Prostate gland (tissue), 2 donors: ENCODE measurements at regions not wholly inside any gene's neighbourhood (a gene's known extent, or its start where the extent isn't known, plus 50 kb on each side); places are given as distances from the start of the nearest gene placed in this dataset.

Experiments
- DNase-seq: peaks from one replicate; pipeline ENCODE4 v3.0.0-alpha.2; 2019; ENCODE audit warnings: low spot score
- H3K27ac ChIP-seq, 2 donors: fragments of 200-600 bp; sonication (generic); 2 replicates each; pipeline ENCODE4 v1.5.1; 2017 to 2019
- H3K27me3 ChIP-seq: fragments of 200-600 bp; sonication (generic); replicated peaks from 2 replicates; pipeline ENCODE4 v1.5.1; 2019; ENCODE audit not compliant: insufficient read depth
- H3K36me3 ChIP-seq, 2 donors: fragments of 200-600 bp; sonication (generic); 1 replicate in 1 of 2; 2 replicates in 1 of 2; pipeline versions ENCODE4 v1.5.1 to v1.8.1; 2017 to 2019
- H3K4me1 ChIP-seq: fragments of 200-600 bp; sonication (generic); replicated peaks from 2 replicates; pipeline ENCODE4 v1.5.1; 2019
- H3K4me3 ChIP-seq, 2 donors: fragments of 200-600 bp; sonication (generic); 2 replicates each; pipeline ENCODE4 v1.5.1; 2017 to 2019
- H3K9me3 ChIP-seq: fragments of 200-600 bp; sonication (generic); 2 replicates; pipeline ENCODE4 v1.5.1; 2017
- CTCF ChIP-seq, 4 experiments: fragments of 200-600 bp in 2 of 4; fragments of 450-650 bp in 2 of 4; sonication (generic) in 2 of 4; IDR thresholded peaks; 1 replicate in 3 of 4; 2 replicates in 1 of 4; pipeline ENCODE4 v1.5.1; 2016 to 2019; ENCODE audit warnings: antibody characterized with exemption in 4 of 4, mild to moderate bottlenecking in 2 of 4, moderate library complexity in 2 of 4
- POLR2A ChIP-seq: fragments of 450-650 bp; IDR thresholded peaks from one replicate; pipeline ENCODE4 v1.6.1; 2016; ENCODE audit warnings: antibody characterized with exemption, mild to moderate bottlenecking
- POLR2AphosphoS5 ChIP-seq: sonication (generic); formaldehyde crosslinking; IDR thresholded peaks from one replicate; pipeline ENCODE4 v1.6.1; 2017; ENCODE audit warnings: antibody characterized with exemption
- WGBS: methylation state at CpG from one replicate; pipeline ENCODE4 v1.1.5; 2018; 5-methylcytosine and 5-hydroxymethylcytosine counted together
- intact Hi-C: fragments of 100-400 bp; cut with DNase I; formaldehyde crosslinking; loops from one replicate; pipeline ENCODE4 v1.14.2; 2022

GRCh38 chrX:39857780-39858179 lies 240.0 kb downstream of the BCOR start:
- H3K27me3 ChIP-seq: no peaks in the 10 kb centered on the region
- TF ChIP-seq POLR2AphosphoS5 (no peak), POLR2A (no peak), CTCF (IDR thresholded peaks at IDR 0.05) (no peak)
- H3K9me3 ChIP-seq: no peaks in the 10 kb centered on the region
- intact Hi-C loops: no loop called here
- H3K4me1 ChIP-seq: no peaks in the 10 kb centered on the region
- WGBS: 100% methylated on average over 2 of the region's 3 CpGs
- DNase-seq: no peak
- H3K27ac ChIP-seq: no peak overlapping the region
- no peaks in the 10 kb centered on the region for H3K36me3 ChIP-seq
- no peak overlapping the region for H3K4me3 ChIP-seq

DNA sequence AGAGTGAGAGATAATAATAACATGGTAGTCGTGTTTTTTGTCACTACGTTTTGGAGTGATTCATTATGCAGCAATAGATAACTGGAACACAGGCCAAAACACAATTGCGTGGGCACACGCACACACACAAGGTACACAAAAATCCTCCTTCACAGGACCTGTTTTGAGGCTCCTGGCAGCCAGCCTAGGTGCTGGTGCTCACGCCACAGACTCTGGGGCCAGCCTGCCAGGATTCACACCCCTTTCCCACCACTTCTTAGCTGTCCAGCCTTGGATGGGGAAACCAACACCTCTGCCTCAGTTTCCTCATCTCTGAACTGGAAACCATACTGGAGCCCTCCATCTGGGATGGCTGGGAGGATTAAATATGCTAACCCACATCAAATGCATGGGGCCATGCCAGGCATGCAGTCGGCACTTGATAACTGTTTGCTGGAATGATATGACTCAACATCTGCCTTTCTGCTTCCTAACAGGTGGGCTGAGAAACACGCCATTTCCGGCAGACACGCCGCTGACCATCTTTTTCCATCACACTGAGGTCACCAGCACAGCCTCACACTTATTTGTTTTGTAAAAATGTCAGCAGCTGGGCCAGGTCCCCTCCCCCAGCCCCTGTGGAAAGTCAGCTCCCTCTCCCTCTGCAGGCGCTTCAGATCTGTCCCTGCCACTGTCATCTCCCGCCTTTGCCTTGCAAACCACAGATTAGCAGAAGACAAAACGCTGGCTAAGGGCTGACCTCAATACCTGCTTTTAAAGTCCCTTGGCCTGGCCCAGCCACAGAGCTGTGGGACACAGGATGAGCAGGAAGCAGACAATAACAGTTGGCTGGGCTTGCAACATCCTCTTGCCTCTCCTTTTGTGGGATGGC lies 237.5 kb downstream of the BCOR start:
- 42% methylated on average over 13 of the region's 13 CpGs for WGBS
- Histone ChIP-seq H3K27ac (no peak overlapping the region), H3K4me3 (no peak overlapping the region), H3K36me3 (no peaks in the 10 kb centered on the region), H3K27me3 (no peaks in the 10 kb centered on the region), H3K4me1 (no peaks in the 10 kb centered on the region), H3K9me3 (no peaks in the 10 kb centered on the region)
- intact Hi-C loops: no loop called here
- DNase-seq: no peak
- no peak for TF ChIP-seq POLR2AphosphoS5
- no peak for TF ChIP-seq POLR2A
- no peak for TF ChIP-seq CTCF (IDR thresholded peaks at IDR 0.05)

GRCh38 chrX:39862963-39863362 lies 234.8 kb downstream of the BCOR start:
- Histone ChIP-seq H3K4me3 (no peak overlapping the region), H3K9me3 (no peaks in the 10 kb centered on the region), H3K27me3 (no peaks in the 10 kb centered on the region), H3K4me1 (no peaks in the 10 kb centered on the region), H3K36me3 (no peaks in the 10 kb centered on the region), H3K27ac (no peak overlapping the region)
- intact Hi-C loops: no loop called here
- TF ChIP-seq POLR2A: no peak
- no peak for TF ChIP-seq CTCF (IDR thresholded peaks at IDR 0.05)
- no peak for TF ChIP-seq POLR2AphosphoS5
- 77% methylated on average over 5 of the region's 5 CpGs for WGBS
- no peak for DNase-seq

- intact Hi-C loops: no loop called here
- 57% methylated on average over 4 of the region's 4 CpGs for WGBS
- H3K27me3 ChIP-seq: no peaks in the 10 kb centered on the region
- H3K9me3 ChIP-seq: no peaks in the 10 kb centered on the region
- H3K36me3 ChIP-seq: no peaks in the 10 kb centered on the region
- no peak overlapping the region for H3K4me3 ChIP-seq
- no peak for DNase-seq
- no peaks in the 10 kb centered on the region for H3K4me1 ChIP-seq
- TF ChIP-seq POLR2AphosphoS5: no peak
- TF ChIP-seq CTCF (IDR thresholded peaks at IDR 0.05): no peak
- no peak for TF ChIP-seq POLR2A
- no peak overlapping the region for H3K27ac ChIP-seq
Observed at GRCh38 chrX:39866229-39866628, 231.5 kb downstream of the BCOR start.
